H1 (cell line): ENCODE measurements at regions not wholly inside any gene's neighbourhood (a gene's known extent, or its start where the extent isn't known, plus 50 kb on each side); places are given as distances from the start of the nearest gene placed in this dataset.

Experiments
- CTCF ChIP-seq, 3 experiments: IDR thresholded peaks; 1 replicate in 2 of 3; 2 replicates in 1 of 3; pipeline versions ENCODE4 v1.5.1 to v1.6.1; 2011; ENCODE audit warnings: low read length in 3 of 3, mild to moderate bottlenecking in 3 of 3, inconsistent platforms in 2 of 3, low read depth in 1 of 3, moderate library complexity in 1 of 3; ENCODE audit not compliant: insufficient read depth in 1 of 3; ENCODE audit errors: control extremely low read depth in 1 of 3
- MAX ChIP-seq: IDR thresholded peaks from 2 replicates; pipeline ENCODE4 v1.6.1; 2012; ENCODE audit warnings: inconsistent platforms
- RAD21 ChIP-seq, 2 experiments: IDR thresholded peaks in 1 of 2; conservative IDR thresholded peaks in 1 of 2; 2 replicates each; pipeline ENCODE4 v1.6.1; 2011; ENCODE audit warnings: low read depth in 2 of 2, low read length in 2 of 2, improper control_type of control experiment in 1 of 2, inconsistent platforms in 1 of 2, mild to moderate bottlenecking in 1 of 2, moderate library complexity in 1 of 2
- TBP ChIP-seq: IDR thresholded peaks from 2 replicates; pipeline ENCODE4 v1.6.1; 2011; ENCODE audit warnings: low read depth, low read length, improper control_type of control experiment

- TF ChIP-seq MAX, result no peak
- TF ChIP-seq TBP, result no peak
- no peak for TF ChIP-seq CTCF (IDR thresholded peaks at IDR 0.05; ENCODE audit: control extremely low read depth in 1 of 3, insufficient read depth in 1 of 3, low read depth in 1 of 3, low read length in 3 of 3)
- no peak for TF ChIP-seq RAD21 (IDR thresholded peaks at IDR 0.05 in 1 of 2, conservative IDR thresholded peaks at IDR 0.05 in 1 of 2; ENCODE audit: low read depth in 2 of 2, low read length in 2 of 2)
These were observed 157.1 kb upstream of the GDNF start for GRCh38 chr5:37996918-37997317.
